ENCODE measurements at regions not wholly inside any gene's neighbourhood (a gene's known extent, or its start where the extent isn't known, plus 50 kb on each side); places are given as distances from the start of the nearest gene placed in this dataset.

- TF ChIP-seq, protein P1, sequence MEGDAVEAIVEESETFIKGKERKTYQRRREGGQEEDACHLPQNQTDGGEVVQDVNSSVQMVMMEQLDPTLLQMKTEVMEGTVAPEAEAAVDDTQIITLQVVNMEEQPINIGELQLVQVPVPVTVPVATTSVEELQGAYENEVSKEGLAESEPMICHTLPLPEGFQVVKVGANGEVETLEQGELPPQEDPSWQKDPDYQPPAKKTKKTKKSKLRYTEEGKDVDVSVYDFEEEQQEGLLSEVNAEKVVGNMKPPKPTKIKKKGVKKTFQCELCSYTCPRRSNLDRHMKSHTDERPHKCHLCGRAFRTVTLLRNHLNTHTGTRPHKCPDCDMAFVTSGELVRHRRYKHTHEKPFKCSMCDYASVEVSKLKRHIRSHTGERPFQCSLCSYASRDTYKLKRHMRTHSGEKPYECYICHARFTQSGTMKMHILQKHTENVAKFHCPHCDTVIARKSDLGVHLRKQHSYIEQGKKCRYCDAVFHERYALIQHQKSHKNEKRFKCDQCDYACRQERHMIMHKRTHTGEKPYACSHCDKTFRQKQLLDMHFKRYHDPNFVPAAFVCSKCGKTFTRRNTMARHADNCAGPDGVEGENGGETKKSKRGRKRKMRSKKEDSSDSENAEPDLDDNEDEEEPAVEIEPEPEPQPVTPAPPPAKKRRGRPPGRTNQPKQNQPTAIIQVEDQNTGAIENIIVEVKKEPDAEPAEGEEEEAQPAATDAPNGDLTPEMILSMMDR (IDR thresholded peaks at IDR 0.05): no peak
- no peak for TF ChIP-seq POLR2A (IDR thresholded peaks at IDR 0.05)
Observed at GRCh38 chr7:52944921-52945320, 90.5 kb upstream of the POM121L12 start.

All from body of pancreas (tissue), 4 donors.